ENCODE measurements at regions not wholly inside any gene's neighbourhood (a gene's known extent, or its start where the extent isn't known, plus 50 kb on each side); places are given as distances from the start of the nearest gene placed in this dataset.

GRCh38 chr5:147169901-147170300 lies 64.9 kb upstream of the STK32A start:
- Histone ChIP-seq H3K4me3 (no peak overlapping the region), H3K36me3 (ENCODE audit: insufficient read depth, low read length) (no peaks in the 10 kb centered on the region), H3K9ac (ENCODE audit: insufficient read length) (no peak overlapping the region), H3K9me3 (ENCODE audit: low read depth, low read length) (no peaks in the 10 kb centered on the region), H3K27ac (no peak overlapping the region)
- TF ChIP-seq POLR2AphosphoS5 (IDR thresholded peaks at IDR 0.05; ENCODE audit: borderline replicate concordance, low read depth, low read length): no peak
- TF ChIP-seq FOXP2 (optimal IDR thresholded peaks at IDR 0.05; ENCODE audit: control extremely low read depth, extremely low read length, insufficient read depth): no peak
- no peak for TF ChIP-seq EZH2 (IDR thresholded peaks at IDR 0.05)
- DNase-seq (ENCODE audit: low read depth, low spot score): no peak

GRCh38 chr5:147170603-147171002 lies 64.2 kb upstream of the STK32A start:
- no peaks in the 10 kb centered on the region for H3K36me3 ChIP-seq (ENCODE audit: insufficient read depth, low read length)
- DNase-seq (ENCODE audit: low read depth, low spot score): no peak

DNA sequence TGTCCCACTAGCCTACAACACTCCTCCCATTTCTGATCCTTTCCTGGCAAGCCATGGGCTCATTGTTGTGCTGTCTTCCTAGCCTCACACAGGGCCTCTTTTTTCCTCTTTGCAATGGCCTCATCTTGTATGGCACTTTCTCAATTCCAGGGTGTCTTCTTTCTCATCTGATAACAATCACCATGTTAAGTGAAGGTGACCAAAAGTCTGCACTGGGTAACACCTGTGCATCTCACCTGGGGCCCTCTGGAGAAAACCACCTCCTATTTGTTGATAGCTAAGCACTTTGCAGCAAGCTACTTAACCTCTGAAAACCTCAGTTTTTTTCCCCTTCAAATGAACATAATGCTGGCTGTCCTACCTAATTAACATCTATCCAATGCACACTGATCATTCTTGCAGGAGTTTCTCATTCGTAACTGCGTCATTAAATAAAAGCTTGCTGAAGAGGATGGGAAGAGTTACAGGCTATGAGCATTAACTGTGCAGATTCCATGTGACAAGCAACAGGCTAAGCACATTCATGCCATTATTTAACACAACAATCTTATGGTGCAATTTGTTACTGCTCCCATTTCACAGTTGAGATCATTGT lies 60.1 kb upstream of the STK32A start:
- H3K4me3 ChIP-seq: no peak overlapping the region
- no peak overlapping the region for H3K27ac ChIP-seq
- no peak for TF ChIP-seq EZH2 (IDR thresholded peaks at IDR 0.05)
- no peak for TF ChIP-seq FOXP2 (optimal IDR thresholded peaks at IDR 0.05; ENCODE audit: control extremely low read depth, extremely low read length, insufficient read depth)
- TF ChIP-seq POLR2AphosphoS5 (IDR thresholded peaks at IDR 0.05; ENCODE audit: borderline replicate concordance, low read depth, low read length): no peak
- no peak overlapping the region for H3K9ac ChIP-seq (ENCODE audit: insufficient read length)
- H3K36me3 ChIP-seq (ENCODE audit: insufficient read depth, low read length): no peaks in the 10 kb centered on the region
- DNase-seq (ENCODE audit: low read depth, low spot score): no peak
- no peaks in the 10 kb centered on the region for H3K9me3 ChIP-seq (ENCODE audit: low read depth, low read length)

More at GRCh38 chr5:147170603-147171002, 64.2 kb upstream of the STK32A start:
- H3K4me3 ChIP-seq: no peak overlapping the region
- TF ChIP-seq POLR2AphosphoS5 (IDR thresholded peaks at IDR 0.05; ENCODE audit: borderline replicate concordance, low read depth, low read length): no peak
- no peak for TF ChIP-seq FOXP2 (optimal IDR thresholded peaks at IDR 0.05; ENCODE audit: control extremely low read depth, extremely low read length, insufficient read depth)
- TF ChIP-seq EZH2 (IDR thresholded peaks at IDR 0.05): no peak
- H3K9me3 ChIP-seq (ENCODE audit: low read depth, low read length): no peaks in the 10 kb centered on the region
- H3K9ac ChIP-seq (ENCODE audit: insufficient read length): no peak overlapping the region
- H3K27ac ChIP-seq: no peak overlapping the region

GRCh38 chr5:147175516-147176097 lies 59.2 kb upstream of the STK32A start:
- TF ChIP-seq POLR2AphosphoS5 (IDR thresholded peaks at IDR 0.05; ENCODE audit: borderline replicate concordance, low read depth, low read length) (no peak), EZH2 (IDR thresholded peaks at IDR 0.05) (no peak), FOXP2 (optimal IDR thresholded peaks at IDR 0.05; ENCODE audit: control extremely low read depth, extremely low read length, insufficient read depth) (no peak)
- Histone ChIP-seq H3K4me3 (no peak overlapping the region), H3K27ac (no peak overlapping the region), H3K36me3 (ENCODE audit: insufficient read depth, low read length) (no peaks in the 10 kb centered on the region), H3K9me3 (ENCODE audit: low read depth, low read length) (no peaks in the 10 kb centered on the region), H3K9ac (ENCODE audit: insufficient read length) (no peak overlapping the region)
- DNase-seq (ENCODE audit: low read depth, low spot score): no peak

DNA sequence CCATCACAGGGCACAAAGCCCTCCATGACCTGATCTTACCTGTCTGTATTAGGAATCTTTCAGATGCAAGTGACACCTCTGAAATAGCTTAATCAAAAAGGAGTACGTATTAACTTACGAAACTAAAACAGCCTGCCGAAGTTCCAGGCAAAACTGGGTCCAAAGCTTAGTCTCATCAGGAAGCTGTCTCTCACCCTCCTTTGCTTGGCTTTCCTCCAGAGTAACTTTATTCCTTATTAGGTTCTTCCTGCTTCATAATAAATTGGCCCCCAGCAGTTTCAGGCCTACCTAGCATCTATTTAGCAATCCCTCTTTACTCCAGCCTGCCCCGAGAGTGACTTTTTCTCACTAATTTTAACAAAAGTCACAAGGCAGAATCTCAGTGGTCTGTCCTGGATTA lies 58.4 kb upstream of the STK32A start:
- H3K9me3 ChIP-seq (ENCODE audit: low read depth, low read length): no peaks in the 10 kb centered on the region
- no peak overlapping the region for H3K4me3 ChIP-seq
- no peak overlapping the region for H3K9ac ChIP-seq (ENCODE audit: insufficient read length)
- no peak for DNase-seq (ENCODE audit: low read depth, low spot score)
- TF ChIP-seq EZH2 (IDR thresholded peaks at IDR 0.05) (no peak), POLR2AphosphoS5 (IDR thresholded peaks at IDR 0.05; ENCODE audit: borderline replicate concordance, low read depth, low read length) (no peak), FOXP2 (optimal IDR thresholded peaks at IDR 0.05; ENCODE audit: control extremely low read depth, extremely low read length, insufficient read depth) (no peak)
- no peak overlapping the region for H3K27ac ChIP-seq
- no peaks in the 10 kb centered on the region for H3K36me3 ChIP-seq (ENCODE audit: insufficient read depth, low read length)

- TF ChIP-seq EZH2 (IDR thresholded peaks at IDR 0.05) (no peak), POLR2AphosphoS5 (IDR thresholded peaks at IDR 0.05; ENCODE audit: borderline replicate concordance, low read depth, low read length) (no peak)
- H3K4me3 ChIP-seq: no peak overlapping the region
- no peaks in the 10 kb centered on the region for H3K9me3 ChIP-seq (ENCODE audit: low read depth, low read length)
- no peaks in the 10 kb centered on the region for H3K36me3 ChIP-seq (ENCODE audit: insufficient read depth, low read length)
- no peak overlapping the region for H3K9ac ChIP-seq (ENCODE audit: insufficient read length)
- H3K27ac ChIP-seq: no peak overlapping the region
- DNase-seq (ENCODE audit: low read depth, low spot score): no peak
These were observed 57.5 kb upstream of the STK32A start for GRCh38 chr5:147177125-147177840.

- Histone ChIP-seq H3K27ac (no peak overlapping the region), H3K9me3 (ENCODE audit: low read depth, low read length) (no peaks in the 10 kb centered on the region), H3K36me3 (ENCODE audit: insufficient read depth, low read length) (no peaks in the 10 kb centered on the region), H3K4me3 (no peak overlapping the region), H3K9ac (ENCODE audit: insufficient read length) (no peak overlapping the region)
- no peak for TF ChIP-seq FOXP2 (optimal IDR thresholded peaks at IDR 0.05; ENCODE audit: control extremely low read depth, extremely low read length, insufficient read depth)
- no peak for TF ChIP-seq EZH2 (IDR thresholded peaks at IDR 0.05)
- no peak for TF ChIP-seq POLR2AphosphoS5 (IDR thresholded peaks at IDR 0.05; ENCODE audit: borderline replicate concordance, low read depth, low read length)
- no peak for DNase-seq (ENCODE audit: low read depth, low spot score)
These were observed 55.2 kb upstream of the STK32A start for GRCh38 chr5:147179562-147180147.

- Histone ChIP-seq H3K36me3 (ENCODE audit: insufficient read depth, low read length) (no peaks in the 10 kb centered on the region), H3K9ac (ENCODE audit: insufficient read length) (no peak overlapping the region), H3K4me3 (no peak overlapping the region), H3K9me3 (ENCODE audit: low read depth, low read length) (no peaks in the 10 kb centered on the region), H3K27ac (no peak overlapping the region)
- no peak for TF ChIP-seq EZH2 (IDR thresholded peaks at IDR 0.05)
- no peak for TF ChIP-seq POLR2AphosphoS5 (IDR thresholded peaks at IDR 0.05; ENCODE audit: borderline replicate concordance, low read depth, low read length)
- TF ChIP-seq FOXP2 (optimal IDR thresholded peaks at IDR 0.05; ENCODE audit: control extremely low read depth, extremely low read length, insufficient read depth): no peak
- DNase-seq (ENCODE audit: low read depth, low spot score): no peak
These were observed 54.1 kb upstream of the STK32A start for GRCh38 chr5:147180751-147181150.
